Gastroesophageal sphincter (tissue), 4 donors: ENCODE measurements at regions not wholly inside any gene's neighbourhood (a gene's known extent, or its start where the extent isn't known, plus 50 kb on each side); places are given as distances from the start of the nearest gene placed in this dataset.

Source experiments
- ATAC-seq: fragments of 150-250 bp; one replicate; pipeline ENCODE4 v1.9.1; 2016; ENCODE audit warnings: mild to moderate bottlenecking, moderate library complexity
- H3K27ac ChIP-seq, 4 donors: fragments of 200-600 bp; sonication (generic) in 3 of 4; 1 replicate in 3 of 4; 2 replicates in 1 of 4; pipeline ENCODE4 v1.5.1; 2016 to 2019
- H3K27me3 ChIP-seq: fragments of 200-600 bp; sonication (generic); one replicate; pipeline ENCODE4 v1.5.1; 2019
- H3K36me3 ChIP-seq, 2 donors: fragments of 200-600 bp; sonication (generic); one replicate each; pipeline ENCODE4 v1.5.1; 2019; ENCODE audit warnings: control low read depth in 1 of 2
- H3K4me1 ChIP-seq, 3 donors: fragments of 200-600 bp; sonication (generic); 1 replicate in 2 of 3; 2 replicates in 1 of 3; pipeline ENCODE4 v1.5.1; 2016 to 2019; ENCODE audit warnings: control low read depth in 2 of 3
- H3K4me3 ChIP-seq, 2 donors: fragments of 200-600 bp; sonication (generic); one replicate each; pipeline ENCODE4 v1.5.1; 2019; ENCODE audit warnings: mild to moderate bottlenecking in 1 of 2, moderate library complexity in 1 of 2
- H3K9me3 ChIP-seq, 3 donors: fragments of 200-600 bp; sonication (generic); one replicate each; pipeline ENCODE4 v1.5.1; 2017 to 2019; ENCODE audit warnings: control low read depth in 2 of 3
- CTCF ChIP-seq, 4 experiments: fragments of 200-600 bp in 2 of 4; fragments of 450-650 bp in 2 of 4; sonication (generic) in 1 of 4; IDR thresholded peaks; one replicate each; pipeline ENCODE4 v1.5.1; 2017 to 2019; ENCODE audit warnings: antibody characterized with exemption in 4 of 4, mild to moderate bottlenecking in 2 of 4, moderate library complexity in 2 of 4
- EP300 ChIP-seq: sonication (generic); formaldehyde crosslinking; IDR thresholded peaks from one replicate; pipeline ENCODE4 v1.6.1; 2017; ENCODE audit warnings: antibody characterized with exemption, mild to moderate bottlenecking
- POLR2A ChIP-seq, 2 donors: fragments of 450-650 bp; IDR thresholded peaks; one replicate each; pipeline ENCODE4 v1.6.1; 2017; ENCODE audit warnings: antibody characterized with exemption in 2 of 2, mild to moderate bottlenecking in 2 of 2, moderate library complexity in 1 of 2
- POLR2AphosphoS5 ChIP-seq: sonication (generic); formaldehyde crosslinking; IDR thresholded peaks from one replicate; pipeline ENCODE4 v1.6.1; 2017; ENCODE audit warnings: antibody characterized with exemption
- WGBS, 2 donors: methylation state at CpG; one replicate each; pipeline ENCODE4 v1.1.5; 2018; ENCODE audit warnings: low coverage in 1 of 2; 5-methylcytosine and 5-hydroxymethylcytosine counted together

GRCh38 chr5:84816160-84816559 lies 431.5 kb upstream of the EDIL3 start:
- Histone ChIP-seq H3K27ac (no peak overlapping the region), H3K9me3 (no peaks in the 10 kb centered on the region), H3K4me3 (no peak overlapping the region), H3K27me3 (no peaks in the 10 kb centered on the region), H3K4me1 (no peaks in the 10 kb centered on the region), H3K36me3 (no peaks in the 10 kb centered on the region)
- 50 to 80% methylated on average over 1 of the region's 1 CpG for WGBS, 2 donors
- ATAC-seq: no peak
- TF ChIP-seq EP300: no peak
- TF ChIP-seq POLR2AphosphoS5: no peak
- TF ChIP-seq POLR2A (IDR thresholded peaks at IDR 0.05): no peak
- no peak for TF ChIP-seq CTCF (IDR thresholded peaks at IDR 0.05)

- ATAC-seq: no peak
- H3K36me3 ChIP-seq: no peaks in the 10 kb centered on the region
- H3K27ac ChIP-seq: no peak overlapping the region
- H3K4me3 ChIP-seq: no peak overlapping the region
- H3K4me1 ChIP-seq: no peaks in the 10 kb centered on the region
- TF ChIP-seq CTCF (IDR thresholded peaks at IDR 0.05) (no peak), POLR2AphosphoS5 (no peak), EP300 (no peak), POLR2A (IDR thresholded peaks at IDR 0.05) (no peak)
- H3K27me3 ChIP-seq: no peaks in the 10 kb centered on the region
- no peaks in the 10 kb centered on the region for H3K9me3 ChIP-seq
Observed at GRCh38 chr5:84805473-84805872, 420.8 kb upstream of the EDIL3 start.

- Histone ChIP-seq H3K36me3 (no peaks in the 10 kb centered on the region), H3K4me1 (no peaks in the 10 kb centered on the region), H3K4me3 (no peak overlapping the region), H3K27me3 (no peaks in the 10 kb centered on the region), H3K9me3 (no peaks in the 10 kb centered on the region), H3K27ac (no peak overlapping the region)
- 87 to 90% methylated on average over 8 of the region's 8 CpGs for WGBS, 2 donors
- no peak for ATAC-seq
- no peak for TF ChIP-seq EP300
- no peak for TF ChIP-seq POLR2A (IDR thresholded peaks at IDR 0.05)
- no peak for TF ChIP-seq POLR2AphosphoS5
- TF ChIP-seq CTCF (IDR thresholded peaks at IDR 0.05): no peak
Observed at GRCh38 chr5:84796399-84796798, 411.7 kb upstream of the EDIL3 start.

- ATAC-seq: no peak
Observed at GRCh38 chr5:84794486-84795035, 409.9 kb upstream of the EDIL3 start.

More at GRCh38 chr5:84794486-84795035, 409.9 kb upstream of the EDIL3 start:
- Histone ChIP-seq H3K4me3 (no peak overlapping the region), H3K4me1 (no peaks in the 10 kb centered on the region), H3K27me3 (no peaks in the 10 kb centered on the region), H3K36me3 (no peaks in the 10 kb centered on the region), H3K9me3 (no peaks in the 10 kb centered on the region), H3K27ac (no peak overlapping the region)
- 24 to 29% methylated on average over 2 of the region's 2 CpGs for WGBS, 2 donors
- no peak for TF ChIP-seq POLR2AphosphoS5
- no peak for TF ChIP-seq CTCF (IDR thresholded peaks at IDR 0.05)
- TF ChIP-seq POLR2A (IDR thresholded peaks at IDR 0.05): no peak
- no peak for TF ChIP-seq EP300
